ENCODE measurements at regions not wholly inside any gene's neighbourhood (a gene's known extent, or its start where the extent isn't known, plus 50 kb on each side); places are given as distances from the start of the nearest gene placed in this dataset.

DNA sequence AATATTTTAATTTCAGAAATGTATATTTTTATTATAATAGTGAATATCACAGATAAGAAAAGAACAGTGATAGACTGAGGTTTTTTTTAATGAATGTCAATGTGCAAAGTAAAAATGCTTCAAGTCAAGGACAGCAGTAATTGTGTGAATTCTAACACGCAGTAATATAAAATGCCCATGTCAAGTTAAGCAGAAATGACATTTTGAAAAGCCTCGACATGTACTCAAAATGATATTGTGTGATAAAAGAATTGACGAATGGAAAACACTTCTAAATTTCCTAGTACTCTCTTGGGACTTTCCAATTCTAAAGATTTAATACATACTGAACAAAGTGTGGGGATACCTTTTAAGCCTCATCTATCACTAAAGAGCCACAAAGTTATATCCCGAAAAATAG lies 172.6 kb downstream of the SLITRK6 start:
- DNase-seq, result no peak
- in situ Hi-C loops (cut with HindIII; ENCODE audit: low pct_ligation_motif_present, low pct_unique_long_range_greater_than_20kb, low sequenced_read_pairs), result no loop called here

DNA sequence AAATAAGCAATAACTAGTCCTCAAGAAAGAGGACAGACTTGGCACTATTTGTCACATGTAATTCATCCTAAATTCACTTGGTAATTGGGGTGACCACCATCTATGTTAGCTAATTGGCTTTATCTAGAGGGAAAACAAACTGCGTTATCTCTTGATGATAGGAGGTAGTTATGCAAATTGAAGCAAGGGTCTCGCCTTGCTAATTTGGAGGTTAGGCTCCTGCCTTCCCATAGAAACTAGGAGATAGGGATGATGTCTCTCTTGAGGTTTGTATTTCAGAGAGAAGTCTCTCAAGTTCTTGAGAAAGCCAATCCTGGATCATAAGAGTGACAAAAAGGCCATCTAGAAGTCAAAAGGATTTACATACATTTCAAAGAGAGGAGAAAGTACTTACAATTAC lies 179.9 kb downstream of the SLITRK6 start:
- no peak for DNase-seq
- in situ Hi-C loops (cut with HindIII; ENCODE audit: low pct_ligation_motif_present, low pct_unique_long_range_greater_than_20kb, low sequenced_read_pairs), result no loop called here

DNA sequence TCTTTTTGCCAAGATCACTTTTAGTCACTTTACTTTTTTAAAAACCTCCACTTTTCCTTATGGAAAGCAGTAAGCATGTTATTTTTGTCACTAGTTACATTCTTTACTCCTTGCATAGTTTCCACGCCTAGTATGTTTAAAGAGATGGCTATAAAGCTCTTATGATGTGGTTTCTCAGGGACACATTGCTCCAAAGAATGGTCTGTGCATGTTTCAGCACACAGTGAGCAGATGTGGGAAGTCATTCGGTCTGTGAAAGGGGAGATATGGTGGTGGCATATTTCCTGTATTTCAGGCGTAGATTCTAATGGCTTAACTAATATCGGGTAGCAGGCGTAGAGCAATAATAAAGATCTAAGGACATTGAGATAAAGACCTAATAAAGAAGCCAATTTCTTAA lies 180.7 kb downstream of the SLITRK6 start:
- no peak for DNase-seq
- in situ Hi-C loops (cut with HindIII; ENCODE audit: low pct_ligation_motif_present, low pct_unique_long_range_greater_than_20kb, low sequenced_read_pairs), result no loop called here

DNA sequence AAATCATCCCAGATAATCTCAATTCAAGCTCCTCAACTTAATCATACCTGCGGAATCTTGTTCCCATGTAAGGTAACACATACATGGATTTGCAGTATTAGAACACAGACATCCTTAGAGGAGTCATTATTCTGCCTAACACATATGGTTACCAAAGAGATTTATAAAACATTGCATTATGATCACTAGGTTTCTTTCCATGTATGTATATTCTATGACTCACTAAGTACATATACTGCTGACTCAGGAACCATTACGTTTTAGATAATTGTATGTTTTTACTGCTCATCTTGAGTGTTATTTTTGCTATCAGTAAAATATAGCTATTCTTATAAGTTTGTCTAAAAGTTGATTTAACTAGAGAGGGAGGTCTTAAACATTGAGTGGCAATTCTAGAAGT lies 182.9 kb downstream of the SLITRK6 start:
- in situ Hi-C loops (cut with HindIII; ENCODE audit: low pct_ligation_motif_present, low pct_unique_long_range_greater_than_20kb, low sequenced_read_pairs), result no loop called here

DNA sequence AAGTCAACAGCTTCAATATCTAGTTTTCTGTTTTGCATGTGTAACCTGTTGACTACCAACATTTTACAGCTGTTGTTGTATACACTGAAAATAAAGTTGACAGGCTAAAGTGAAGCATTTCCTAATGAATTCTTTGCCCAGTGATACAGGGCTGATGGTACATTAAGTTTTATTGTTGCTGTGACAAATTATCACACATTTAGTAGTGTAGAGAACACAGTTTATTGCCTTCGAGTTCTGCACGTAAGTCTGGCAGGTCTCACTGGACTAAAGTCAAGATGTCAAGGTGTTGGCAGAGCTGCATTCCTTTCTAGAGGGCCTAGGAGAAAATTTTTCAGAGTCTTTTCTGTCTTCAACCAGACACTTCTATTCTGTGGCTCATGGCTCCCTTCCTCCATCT lies 184.2 kb downstream of the SLITRK6 start:
- in situ Hi-C loops (cut with HindIII; ENCODE audit: low pct_ligation_motif_present, low pct_unique_long_range_greater_than_20kb, low sequenced_read_pairs), result no loop called here

More for the DNA sequence above, 182.9 kb downstream of the SLITRK6 start:
- DNase-seq, result no peak

DNA sequence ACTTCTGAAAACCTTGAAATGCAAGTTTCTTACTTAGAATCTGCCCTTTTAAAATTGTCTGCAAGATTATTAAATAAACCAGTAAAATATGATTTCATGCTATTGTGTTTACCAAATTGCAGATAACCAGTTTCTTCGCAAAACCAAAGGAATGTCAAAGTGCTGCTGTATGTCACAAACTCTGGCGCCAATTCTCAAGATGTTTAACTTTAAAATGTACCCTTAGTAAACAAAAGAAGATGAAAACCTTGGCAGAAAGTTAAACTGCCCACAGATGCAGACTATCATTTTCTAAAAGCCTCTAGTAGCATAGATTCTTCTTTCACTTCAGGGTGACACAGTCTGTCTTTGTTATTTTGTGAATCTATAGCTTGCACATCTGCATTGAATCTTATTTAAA lies 189.2 kb downstream of the SLITRK6 start:
- in situ Hi-C loops (cut with HindIII; ENCODE audit: low pct_ligation_motif_present, low pct_unique_long_range_greater_than_20kb, low sequenced_read_pairs), result no loop called here
- DNase-seq, result no peak

More for the DNA sequence above, 184.2 kb downstream of the SLITRK6 start:
- DNase-seq, result no peak

DNA sequence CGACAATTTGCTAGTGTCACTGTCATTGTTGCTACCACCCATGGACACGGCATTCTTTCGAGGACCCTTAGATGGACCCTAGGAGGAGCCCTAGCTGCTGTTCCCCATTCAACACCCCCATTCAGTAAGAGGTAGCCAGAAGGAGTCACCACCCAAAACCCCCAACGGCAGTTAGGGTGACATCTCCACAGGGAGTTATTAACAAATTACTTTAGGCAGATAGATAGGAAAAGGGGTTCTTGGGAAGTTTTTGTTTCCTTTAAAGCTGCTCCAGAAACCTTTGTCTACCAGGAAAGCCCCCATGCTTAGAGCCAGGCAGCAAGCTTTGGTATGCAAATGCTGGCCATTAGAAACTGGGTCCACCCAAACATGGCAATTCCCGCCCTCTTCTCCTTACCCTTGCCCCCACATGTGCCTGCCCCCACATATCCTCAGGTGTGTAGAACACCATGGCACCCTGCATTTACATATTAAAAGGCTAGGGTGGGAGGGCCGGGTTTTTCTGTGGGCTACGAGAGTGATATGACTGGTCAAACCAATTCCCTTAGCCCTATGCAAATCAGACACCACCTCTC lies 190.9 kb downstream of the SLITRK6 start:
- in situ Hi-C loops (cut with HindIII; ENCODE audit: low pct_ligation_motif_present, low pct_unique_long_range_greater_than_20kb, low sequenced_read_pairs), result no loop called here
- no peak for DNase-seq

DNA sequence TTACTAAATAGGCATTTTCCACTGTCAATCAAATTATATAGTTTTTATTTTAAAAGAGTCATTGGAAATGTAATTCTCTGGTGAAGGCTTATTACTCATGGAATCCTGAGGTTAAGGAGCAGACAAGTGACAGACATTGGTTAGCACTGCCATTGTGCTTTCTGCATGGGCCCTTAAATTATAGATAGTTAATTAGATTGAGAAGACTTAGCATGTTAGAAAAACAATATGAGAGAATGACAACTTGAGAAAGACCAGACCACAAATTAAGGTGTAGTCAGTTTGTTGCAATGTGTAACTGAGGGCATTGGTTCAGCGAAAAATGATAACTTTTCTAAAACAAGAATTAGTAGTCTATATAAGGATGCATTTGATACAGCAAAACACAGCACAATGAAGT lies 195.5 kb downstream of the SLITRK6 start:
- no peak for DNase-seq
- in situ Hi-C loops (cut with HindIII; ENCODE audit: low pct_ligation_motif_present, low pct_unique_long_range_greater_than_20kb, low sequenced_read_pairs), result no loop called here

DNA sequence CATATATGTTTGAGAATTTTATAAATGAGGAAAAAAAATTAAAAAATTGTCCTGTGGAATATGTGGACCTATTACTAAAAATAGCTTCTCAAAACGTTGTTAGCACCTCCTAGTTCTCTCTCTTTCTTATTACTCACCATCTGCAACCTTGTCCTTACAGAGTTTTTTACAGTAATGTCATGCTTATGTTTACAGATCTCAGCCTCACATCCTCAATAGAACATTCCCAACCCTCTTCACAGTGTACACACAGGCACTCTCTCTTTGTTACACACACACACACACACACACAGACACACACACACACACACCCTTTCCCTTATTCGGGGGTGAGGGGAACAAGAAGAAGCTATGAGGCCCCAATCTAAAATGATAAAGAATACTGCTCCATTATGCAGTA lies 197.7 kb downstream of the SLITRK6 start:
- DNase-seq, result no peak
- in situ Hi-C loops (cut with HindIII; ENCODE audit: low pct_ligation_motif_present, low pct_unique_long_range_greater_than_20kb, low sequenced_read_pairs), result no loop called here

DNA sequence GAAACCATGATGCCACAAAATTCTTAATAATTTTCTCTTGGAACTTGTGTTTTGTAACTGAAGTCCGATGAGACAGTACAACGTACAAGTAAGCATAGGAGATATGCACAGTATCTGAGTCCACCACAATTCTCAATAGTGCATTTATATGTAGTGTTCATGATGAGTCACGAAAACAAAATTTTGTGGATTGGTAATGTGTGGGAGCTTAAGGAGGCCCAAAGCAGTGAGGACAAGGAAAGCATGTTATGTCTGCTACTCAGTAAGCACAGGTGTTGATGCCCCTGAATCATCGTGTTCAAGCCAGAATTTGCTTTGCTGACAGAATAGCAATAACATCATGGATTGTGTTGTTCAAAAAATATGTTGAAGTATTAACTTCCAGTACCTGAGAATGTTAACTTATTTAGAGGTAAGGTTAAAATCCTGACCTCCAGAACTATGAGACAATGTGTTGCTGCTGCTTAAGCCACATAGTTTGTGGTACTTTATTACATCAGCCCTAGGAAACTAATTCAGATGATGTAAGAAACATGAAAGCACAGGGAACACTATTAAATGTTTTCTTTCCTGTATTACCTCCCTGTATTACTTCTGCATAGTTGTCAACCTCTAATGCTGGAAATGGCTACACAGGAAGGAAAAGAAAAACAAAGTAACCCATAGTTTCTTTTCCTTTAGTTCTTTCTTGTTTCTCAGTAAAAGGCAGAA lies 201.3 kb downstream of the SLITRK6 start:
- no peak for DNase-seq
- in situ Hi-C loops (cut with HindIII; ENCODE audit: low pct_ligation_motif_present, low pct_unique_long_range_greater_than_20kb, low sequenced_read_pairs), result no loop called here

DNA sequence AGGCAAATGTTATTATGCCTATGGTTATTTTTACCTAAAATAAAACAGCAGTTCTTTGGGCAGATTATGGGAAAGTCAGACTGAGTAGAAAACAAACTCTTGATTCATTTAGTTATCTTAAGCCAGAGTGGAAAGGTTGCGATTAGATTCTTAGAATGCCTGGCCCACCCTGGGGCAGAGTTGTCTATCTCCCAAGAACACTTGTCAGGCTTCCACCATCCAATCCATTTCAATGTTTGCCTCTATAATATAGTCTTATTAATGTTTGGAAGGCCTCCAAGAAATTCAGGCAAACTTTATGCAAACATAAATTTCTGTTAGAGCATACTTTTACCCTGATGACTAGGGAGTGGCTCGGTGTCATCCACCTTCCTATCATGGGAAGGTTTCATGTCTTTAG lies 207.0 kb downstream of the SLITRK6 start:
- DNase-seq, result no peak
- in situ Hi-C loops (cut with HindIII; ENCODE audit: low pct_ligation_motif_present, low pct_unique_long_range_greater_than_20kb, low sequenced_read_pairs), result no loop called here

DNA sequence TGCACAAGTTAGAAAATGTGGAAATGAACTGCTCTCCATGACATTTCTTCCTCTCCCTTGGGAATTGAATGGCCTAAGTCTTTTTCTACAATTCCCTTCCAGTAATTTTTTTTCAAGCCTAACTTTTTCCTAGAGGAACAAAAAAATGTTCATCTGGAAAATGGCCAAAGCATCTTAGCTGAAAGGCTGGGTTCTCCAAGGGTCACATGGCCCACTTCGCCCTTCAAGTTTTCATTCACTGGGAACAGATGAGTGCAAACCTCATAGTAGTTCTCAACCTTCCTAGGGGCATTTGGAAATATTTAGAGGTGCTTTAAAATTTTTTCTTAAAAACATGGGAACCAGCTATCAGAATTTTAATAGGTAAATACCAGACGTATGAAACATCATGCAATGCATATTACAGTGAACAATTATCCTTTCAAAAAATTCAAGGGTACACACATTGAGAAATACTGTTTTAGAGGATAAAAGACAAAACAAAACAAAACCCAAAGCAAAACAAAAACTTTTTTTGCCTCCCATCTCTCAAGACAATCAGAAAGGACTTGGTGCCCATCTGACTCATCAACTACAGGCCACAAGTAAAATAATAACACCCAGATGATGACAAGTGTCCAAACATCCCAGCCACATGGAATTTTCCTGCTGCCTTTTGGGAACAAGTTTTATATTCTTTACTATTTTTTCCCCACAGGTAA lies 208.8 kb downstream of the SLITRK6 start:
- no peak for DNase-seq
- in situ Hi-C loops (cut with HindIII; ENCODE audit: low pct_ligation_motif_present, low pct_unique_long_range_greater_than_20kb, low sequenced_read_pairs), result no loop called here

DNA sequence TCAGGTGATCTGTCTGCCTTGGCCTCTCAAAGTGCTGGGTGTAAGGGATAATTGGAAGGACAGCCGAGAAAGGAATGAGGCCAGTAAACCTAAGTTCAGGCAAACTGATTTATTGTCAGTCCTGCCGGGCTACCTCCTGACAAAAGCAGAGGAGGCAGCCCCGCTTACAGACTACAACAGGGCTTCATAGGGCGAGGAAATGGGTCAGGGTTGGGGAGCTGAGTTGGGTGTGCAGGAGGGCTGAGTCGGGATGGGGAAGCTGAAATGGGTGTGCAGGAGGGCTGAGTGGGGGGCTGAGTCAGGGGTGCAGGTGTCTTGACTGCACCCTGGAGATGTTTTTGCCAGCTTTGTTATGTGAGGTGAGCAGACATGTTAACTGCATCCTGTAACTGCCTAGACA lies 210.2 kb downstream of the SLITRK6 start:
- DNase-seq, result no peak

DNA sequence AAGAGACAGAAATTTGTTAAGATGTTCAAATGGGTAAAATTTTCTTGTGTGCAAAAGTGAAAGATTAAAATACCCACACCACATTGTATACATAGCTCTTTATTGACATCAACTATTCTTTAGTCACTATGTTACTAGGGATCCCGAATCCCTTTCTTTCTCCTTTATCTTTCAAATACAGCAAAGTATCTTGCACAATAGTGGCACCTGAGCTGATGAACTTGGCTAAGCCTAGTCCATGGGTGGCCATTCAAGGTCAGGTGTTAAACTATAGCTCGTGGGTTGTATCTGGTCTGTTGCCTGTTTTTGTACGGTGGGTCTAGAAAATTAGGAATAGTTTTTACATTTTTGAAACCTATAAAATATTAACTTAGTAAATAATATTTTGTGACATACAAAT lies 210.9 kb downstream of the SLITRK6 start:
- in situ Hi-C loops (cut with HindIII; ENCODE audit: low pct_ligation_motif_present, low pct_unique_long_range_greater_than_20kb, low sequenced_read_pairs), result no loop called here
- DNase-seq, result no peak

More for the DNA sequence above, 210.2 kb downstream of the SLITRK6 start:
- in situ Hi-C loops (cut with HindIII; ENCODE audit: low pct_ligation_motif_present, low pct_unique_long_range_greater_than_20kb, low sequenced_read_pairs), result no loop called here

DNA sequence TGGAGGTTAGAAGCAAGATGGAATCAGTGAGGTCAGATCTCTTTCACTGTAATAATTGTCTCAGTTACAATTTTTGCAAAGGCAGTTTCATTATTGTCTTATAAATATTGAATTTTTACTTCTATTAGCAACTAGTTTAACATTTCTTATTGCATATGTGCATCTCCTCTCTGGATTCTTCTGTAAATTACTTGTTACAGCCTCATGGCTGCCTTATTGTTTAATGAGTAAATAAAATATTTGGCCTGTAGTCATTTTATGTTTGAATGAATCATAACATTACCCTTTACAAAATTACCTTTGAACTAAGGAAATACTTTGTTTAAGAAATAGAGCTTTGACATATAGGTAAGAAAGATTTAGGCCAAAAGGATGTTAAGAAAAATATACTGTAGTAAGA lies 212.4 kb downstream of the SLITRK6 start:
- no peak for DNase-seq
- in situ Hi-C loops (cut with HindIII; ENCODE audit: low pct_ligation_motif_present, low pct_unique_long_range_greater_than_20kb, low sequenced_read_pairs), result no loop called here

DNA sequence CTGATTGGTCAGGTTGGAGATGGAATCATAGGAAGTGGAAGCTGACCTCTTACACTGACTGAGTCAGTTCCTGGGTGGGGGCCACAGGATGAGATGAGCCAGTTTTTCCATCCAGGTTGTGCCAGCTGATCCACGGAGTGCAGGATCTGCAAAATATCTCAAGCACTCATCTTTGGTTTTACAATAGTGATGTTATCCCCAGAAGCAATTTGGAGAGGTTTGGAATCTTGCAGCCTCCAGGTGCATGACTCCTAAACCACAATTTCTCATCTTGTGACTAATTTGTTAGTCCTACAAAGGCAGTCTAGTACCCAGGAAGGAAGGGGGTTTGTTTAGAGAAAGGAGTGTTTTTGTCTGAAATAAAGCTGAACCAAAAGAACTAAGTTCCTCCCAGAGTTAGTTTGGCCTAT lies 212.8 kb downstream of the SLITRK6 start:
- in situ Hi-C loops (cut with HindIII; ENCODE audit: low pct_ligation_motif_present, low pct_unique_long_range_greater_than_20kb, low sequenced_read_pairs), result no loop called here

DNA sequence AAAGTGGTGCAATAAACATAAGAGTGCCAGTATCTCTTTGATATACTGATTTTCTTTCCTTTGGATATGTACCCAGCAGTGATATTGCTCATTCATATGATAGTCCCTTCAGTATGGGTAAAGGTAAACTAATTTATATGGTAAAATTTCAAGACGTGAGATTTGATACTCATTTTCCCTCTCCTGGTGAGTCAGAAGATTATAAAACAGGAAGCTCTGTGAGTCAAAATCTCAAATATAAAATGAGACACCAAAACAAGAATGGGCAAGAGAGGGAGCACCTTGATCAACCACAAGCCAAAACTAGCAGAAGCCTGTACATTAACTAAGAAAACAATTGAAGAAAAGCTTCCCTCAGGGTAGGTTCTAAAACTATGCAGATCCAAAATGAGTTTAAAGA lies 216.3 kb downstream of the SLITRK6 start:
- in situ Hi-C loops (cut with HindIII; ENCODE audit: low pct_ligation_motif_present, low pct_unique_long_range_greater_than_20kb, low sequenced_read_pairs), result no loop called here
- DNase-seq, result no peak

More for the DNA sequence above, 212.8 kb downstream of the SLITRK6 start:
- no peak for DNase-seq

DNA sequence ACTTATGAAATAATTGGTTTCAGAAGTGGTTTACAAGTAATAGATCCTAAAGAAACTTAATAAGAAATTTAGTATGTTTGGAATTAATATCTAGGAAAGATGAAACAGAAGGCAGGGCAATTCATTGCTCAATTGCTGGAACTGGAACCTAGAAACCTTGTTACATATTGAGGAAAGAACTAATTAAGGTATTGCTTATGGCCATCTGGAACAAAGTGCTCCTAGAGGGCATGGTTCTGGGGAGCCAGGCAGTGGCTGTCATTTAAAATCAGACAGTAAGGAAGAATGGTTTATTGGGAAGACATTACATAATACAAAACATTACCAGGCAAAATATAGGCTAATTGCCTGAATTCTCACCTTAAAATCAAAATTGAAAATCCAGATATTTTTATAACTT lies 224.1 kb downstream of the SLITRK6 start:
- no peak for DNase-seq
- in situ Hi-C loops (cut with HindIII; ENCODE audit: low pct_ligation_motif_present, low pct_unique_long_range_greater_than_20kb, low sequenced_read_pairs), result no loop called here

DNA sequence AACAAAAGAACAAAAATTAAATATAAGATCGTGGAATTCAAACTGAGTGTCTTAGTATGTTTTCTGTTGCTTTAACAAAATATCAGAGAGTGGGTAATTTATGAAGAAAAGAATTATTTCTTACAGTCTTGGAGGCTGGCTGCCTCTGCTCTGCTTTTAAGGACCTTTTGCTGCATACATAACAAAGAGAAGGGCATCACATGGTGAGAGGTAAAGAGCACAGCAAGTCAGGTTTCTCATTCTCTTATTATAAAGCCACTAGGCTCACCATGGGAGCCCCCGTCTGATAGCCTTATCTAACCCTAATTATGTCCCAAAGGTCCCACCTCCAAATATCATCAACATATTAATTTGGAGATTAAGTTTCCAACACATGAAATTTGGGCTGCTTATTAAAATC lies 231.3 kb downstream of the SLITRK6 start:
- DNase-seq, result no peak
- in situ Hi-C loops (cut with HindIII; ENCODE audit: low pct_ligation_motif_present, low pct_unique_long_range_greater_than_20kb, low sequenced_read_pairs), result no loop called here

DNA sequence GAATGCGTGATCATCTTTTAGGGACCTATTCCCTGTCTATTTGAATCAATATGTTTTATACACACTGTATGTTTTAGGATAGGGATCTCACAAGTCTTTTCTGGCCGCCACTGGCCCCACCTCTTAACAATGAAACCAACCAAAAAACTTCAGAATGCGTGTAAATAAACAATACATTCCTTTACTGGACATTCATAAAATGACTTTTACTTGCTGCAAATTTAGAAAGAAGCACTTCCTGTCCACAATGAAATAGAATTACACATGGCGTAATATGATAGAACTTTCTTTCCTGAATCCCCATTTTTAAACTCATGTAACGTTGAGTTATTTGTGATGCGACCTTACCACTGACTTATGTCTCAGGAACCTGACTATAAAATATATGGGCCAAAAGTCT lies 233.6 kb downstream of the SLITRK6 start:
- in situ Hi-C loops (cut with HindIII; ENCODE audit: low pct_ligation_motif_present, low pct_unique_long_range_greater_than_20kb, low sequenced_read_pairs), result no loop called here
- DNase-seq, result no peak
